OCI-LY1 (cell line): ENCODE measurements at regions not wholly inside any gene's neighbourhood (a gene's known extent, or its start where the extent isn't known, plus 50 kb on each side); places are given as distances from the start of the nearest gene placed in this dataset.

ENCODE experiments used
- H2AFZ ChIP-seq: fragments of 200-600 bp; sonication (generic), shearing (Covaris generic); 2 replicates; pipeline ENCODE4 v1.6.0; 2014; ENCODE audit warnings: antibody characterized with exemption, mild to moderate bottlenecking, low read length
- H3F3A ChIP-seq: fragments of 200-600 bp; sonication (generic), shearing (Covaris generic); 2 replicates; pipeline ENCODE4 v1.6.0; 2014; ENCODE audit warnings: mild to moderate bottlenecking, antibody characterized with exemption, low read length, moderate library complexity; ENCODE audit not compliant: insufficient read depth
- H3K27ac ChIP-seq: fragments of 200-600 bp; sonication (generic); 2 replicates; pipeline ENCODE4 v1.5.1; 2014; ENCODE audit warnings: low read length, mixed run types, mild to moderate bottlenecking, low read depth; ENCODE audit not compliant: poor library complexity, severe bottlenecking
- H3K27me3 ChIP-seq: fragments of 200-600 bp; sonication (generic); 2 replicates; pipeline ENCODE4 v1.6.0; 2014; ENCODE audit warnings: antibody characterized with exemption, mild to moderate bottlenecking, low read length, moderate library complexity; ENCODE audit not compliant: insufficient read depth
- H3K36me3 ChIP-seq: fragments of 200-600 bp; sonication (generic); 2 replicates; pipeline ENCODE4 v1.6.1; 2014; ENCODE audit warnings: mild to moderate bottlenecking, antibody characterized with exemption, low read length, moderate library complexity, mixed read lengths; ENCODE audit not compliant: insufficient read depth
- H3K4me1 ChIP-seq: fragments of 200-600 bp; sonication (generic); 2 replicates; pipeline ENCODE4 v1.5.1; 2014; ENCODE audit warnings: mild to moderate bottlenecking, low read length, moderate library complexity; ENCODE audit not compliant: insufficient read depth, severe bottlenecking
- H3K4me2 ChIP-seq: fragments of 200-600 bp; sonication (generic), shearing (Covaris generic); 2 replicates; pipeline ENCODE4 v1.6.1; 2014; ENCODE audit warnings: low read length
- H3K4me3 ChIP-seq: fragments of 200-600 bp; sonication (generic); 2 replicates; pipeline ENCODE4 v1.5.1; 2014; ENCODE audit warnings: low read length, low read depth, mild to moderate bottlenecking, mixed read lengths; ENCODE audit not compliant: poor library complexity, severe bottlenecking
- H3K79me2 ChIP-seq: fragments of 200-600 bp; shearing (Covaris generic); 2 replicates; pipeline ENCODE4 v1.6.1; 2016; ENCODE audit warnings: mixed run types, low read length, mixed read lengths; ENCODE audit not compliant: insufficient read depth
- H3K9ac ChIP-seq: fragments of 200-600 bp; sonication (generic), shearing (Covaris generic); 2 replicates; pipeline ENCODE4 v1.6.1; 2014; ENCODE audit warnings: mild to moderate bottlenecking, low read length, mixed read lengths
- H3K9me2 ChIP-seq: fragments of 200-600 bp; sonication (generic), shearing (Covaris generic); 2 replicates; pipeline ENCODE4 v1.6.1; 2014; ENCODE audit warnings: low read depth, mild to moderate bottlenecking, low read length, mixed read lengths
- H3K9me3 ChIP-seq: fragments of 200-600 bp; shearing (Covaris generic); 2 replicates; pipeline ENCODE4 v1.6.1; 2014; ENCODE audit warnings: low read length, mixed read lengths
- H4K20me1 ChIP-seq: fragments of 200-600 bp; sonication (generic), shearing (Covaris generic); 2 replicates; pipeline ENCODE4 v1.6.0; 2016; ENCODE audit warnings: mild to moderate bottlenecking, low read length; ENCODE audit not compliant: insufficient read depth
- CTCF ChIP-seq: fragments of 200-600 bp; sonication (generic), shearing (Covaris generic); IDR thresholded peaks from 2 replicates; pipeline ENCODE4 v1.5.1; 2017; ENCODE audit warnings: mild to moderate bottlenecking, antibody characterized with exemption, low read length, moderate library complexity, mixed read lengths
- EZH2 ChIP-seq: fragments of 200-600 bp; sonication (generic), shearing (Covaris generic); IDR thresholded peaks from 2 replicates; pipeline ENCODE4 v1.8.0; 2017; ENCODE audit warnings: borderline replicate concordance, mixed run types, mild to moderate bottlenecking, antibody characterized with exemption, low read length, moderate library complexity, mixed read lengths

- Histone ChIP-seq H3K27ac (no peak overlapping the region), H3K4me1 (no peaks in the 10 kb centered on the region), H3K9ac (no peak overlapping the region), H4K20me1 (no peaks in the 10 kb centered on the region), H3F3A (no peaks in the 10 kb centered on the region), H2AFZ (no peak overlapping the region), H3K79me2 (no peaks in the 10 kb centered on the region), H3K9me2 (no peaks in the 10 kb centered on the region), H3K27me3 (no peaks in the 10 kb centered on the region), H3K4me2 (no peak overlapping the region), H3K9me3 (no peaks in the 10 kb centered on the region), H3K36me3 (no peaks in the 10 kb centered on the region), H3K4me3 (no peak overlapping the region)
- TF ChIP-seq EZH2 (no peak), CTCF (no peak)
Observed at GRCh38 chr14:54170301-54170700, 213.7 kb upstream of the BMP4 start.

DNA sequence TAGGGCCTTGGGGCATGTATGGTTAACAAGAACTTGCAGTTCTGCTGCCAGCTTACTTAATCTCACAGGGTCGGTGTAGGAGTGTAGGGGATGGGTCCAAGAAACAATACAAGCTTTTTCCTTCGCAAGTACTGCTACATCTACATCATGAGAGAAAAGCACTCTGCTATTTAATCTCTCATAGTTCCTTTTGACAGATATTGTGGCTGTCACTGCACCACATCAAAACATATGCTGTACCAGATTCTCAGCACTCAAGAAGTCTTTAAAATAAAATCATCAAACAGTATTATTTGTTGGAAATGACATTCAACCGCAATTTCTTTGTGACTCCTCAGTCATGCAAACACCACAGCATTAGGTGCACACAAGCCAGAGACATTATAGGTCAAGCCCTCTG, 215.5 kb upstream of the BMP4 start:
- Histone ChIP-seq H2AFZ (no peak overlapping the region), H4K20me1 (no peaks in the 10 kb centered on the region), H3K36me3 (no peaks in the 10 kb centered on the region), H3K9me3 (no peaks in the 10 kb centered on the region), H3K4me1 (no peaks in the 10 kb centered on the region), H3K4me2 (no peak overlapping the region), H3K9me2 (no peaks in the 10 kb centered on the region), H3K9ac (no peak overlapping the region), H3K27me3 (no peaks in the 10 kb centered on the region), H3K79me2 (no peaks in the 10 kb centered on the region), H3K27ac (no peak overlapping the region), H3K4me3 (no peak overlapping the region), H3F3A (no peaks in the 10 kb centered on the region)
- TF ChIP-seq EZH2 (no peak), CTCF (no peak)

- Histone ChIP-seq H3K27me3 (no peaks in the 10 kb centered on the region), H3K36me3 (no peaks in the 10 kb centered on the region), H3K4me3 (no peak overlapping the region), H3K4me1 (no peaks in the 10 kb centered on the region), H4K20me1 (no peaks in the 10 kb centered on the region), H3F3A (no peaks in the 10 kb centered on the region), H3K9me2 (no peaks in the 10 kb centered on the region), H3K4me2 (no peak overlapping the region), H3K79me2 (no peaks in the 10 kb centered on the region), H3K9me3 (no peaks in the 10 kb centered on the region), H2AFZ (no peak overlapping the region), H3K9ac (no peak overlapping the region), H3K27ac (no peak overlapping the region)
- TF ChIP-seq CTCF (no peak), EZH2 (no peak)
Observed at GRCh38 chr14:54172562-54172961, 215.9 kb upstream of the BMP4 start.
